ENCODE measurements at regions not wholly inside any gene's neighbourhood (a gene's known extent, or its start where the extent isn't known, plus 50 kb on each side); places are given as distances from the start of the nearest gene placed in this dataset.

- Histone ChIP-seq H2AFZ (ENCODE audit: low read depth, low read length, severe bottlenecking) (no peak overlapping the region), H3F3A (ENCODE audit: insufficient read depth) (no peaks in the 10 kb centered on the region), H3K9ac (ENCODE audit: low read length) (no peak overlapping the region), H3K9me2 (replicated peaks; ENCODE audit: insufficient read depth, low read length) (no peaks in the 10 kb centered on the region; the same call in 1 of the 2 replicates), H3K4me3 (ENCODE audit: insufficient read depth, low read length, poor library complexity, severe bottlenecking) (no peak overlapping the region), H3K36me3 (ENCODE audit: low read length) (no peaks in the 10 kb centered on the region), H3K4me2 (ENCODE audit: low read depth, low read length, poor library complexity, severe bottlenecking) (no peak overlapping the region), H4K20me1 (ENCODE audit: low read depth, low read length) (no peaks in the 10 kb centered on the region), H3K27me3 (ENCODE audit: low read length) (no peaks in the 10 kb centered on the region), H3K79me2 (ENCODE audit: insufficient read depth, low read length) (no peaks in the 10 kb centered on the region), H3K9me3 (ENCODE audit: insufficient read depth, low read length) (no peaks in the 10 kb centered on the region), H3K27ac (ENCODE audit: low read depth, low read length) (no peak overlapping the region)
- no peak for TF ChIP-seq CTCF (IDR thresholded peaks at IDR 0.05; ENCODE audit: insufficient read depth, low read length, poor library complexity, severe bottlenecking)
- TF ChIP-seq EZH2phosphoT487 (conservative IDR thresholded peaks at IDR 0.05; ENCODE audit: low read length): no peak
Measured at GRCh38 chr6:71139249-71139648, 149.4 kb upstream of the OGFRL1 start.

- TF ChIP-seq CTCF (IDR thresholded peaks at IDR 0.05; ENCODE audit: insufficient read depth, low read length, poor library complexity, severe bottlenecking) (no peak), EZH2phosphoT487 (conservative IDR thresholded peaks at IDR 0.05; ENCODE audit: low read length) (no peak)
- Histone ChIP-seq H3K27ac (ENCODE audit: low read depth, low read length) (no peak overlapping the region), H3K9ac (ENCODE audit: low read length) (no peak overlapping the region), H3K27me3 (ENCODE audit: low read length) (no peaks in the 10 kb centered on the region), H3K4me3 (ENCODE audit: insufficient read depth, low read length, poor library complexity, severe bottlenecking) (no peak overlapping the region), H3K79me2 (ENCODE audit: insufficient read depth, low read length) (no peaks in the 10 kb centered on the region), H3F3A (ENCODE audit: insufficient read depth) (no peaks in the 10 kb centered on the region), H2AFZ (ENCODE audit: low read depth, low read length, severe bottlenecking) (no peak overlapping the region), H3K9me3 (ENCODE audit: insufficient read depth, low read length) (no peaks in the 10 kb centered on the region), H3K9me2 (replicated peaks; ENCODE audit: insufficient read depth, low read length) (no peaks in the 10 kb centered on the region), H3K4me2 (ENCODE audit: low read depth, low read length, poor library complexity, severe bottlenecking) (no peak overlapping the region), H3K36me3 (ENCODE audit: low read length) (no peaks in the 10 kb centered on the region), H4K20me1 (ENCODE audit: low read depth, low read length) (no peaks in the 10 kb centered on the region)
Measured at GRCh38 chr6:71153755-71154325, 134.8 kb upstream of the OGFRL1 start.

GRCh38 chr6:71157345-71157744, 131.3 kb upstream of the OGFRL1 start:
- H2AFZ ChIP-seq (ENCODE audit: low read depth, low read length, severe bottlenecking): no peak overlapping the region
- no peaks in the 10 kb centered on the region for H3F3A ChIP-seq (ENCODE audit: insufficient read depth)
- H3K4me2 ChIP-seq (ENCODE audit: low read depth, low read length, poor library complexity, severe bottlenecking): no peak overlapping the region
- no peak overlapping the region for H3K9ac ChIP-seq (ENCODE audit: low read length)
- H3K9me2 ChIP-seq (replicated peaks; ENCODE audit: insufficient read depth, low read length): no peaks in the 10 kb centered on the region
- no peaks in the 10 kb centered on the region for H3K9me3 ChIP-seq (ENCODE audit: insufficient read depth, low read length)
- H3K27me3 ChIP-seq (ENCODE audit: low read length): no peaks in the 10 kb centered on the region
- no peaks in the 10 kb centered on the region for H3K79me2 ChIP-seq (ENCODE audit: insufficient read depth, low read length)
- H4K20me1 ChIP-seq (ENCODE audit: low read depth, low read length): no peaks in the 10 kb centered on the region
- no peaks in the 10 kb centered on the region for H3K36me3 ChIP-seq (ENCODE audit: low read length)
- H3K4me3 ChIP-seq (ENCODE audit: insufficient read depth, low read length, poor library complexity, severe bottlenecking): no peak overlapping the region
- H3K27ac ChIP-seq (ENCODE audit: low read depth, low read length): no peak overlapping the region
- TF ChIP-seq EZH2phosphoT487 (conservative IDR thresholded peaks at IDR 0.05; ENCODE audit: low read length) (no peak), CTCF (IDR thresholded peaks at IDR 0.05; ENCODE audit: insufficient read depth, low read length, poor library complexity, severe bottlenecking) (no peak)

All from SU-DHL-6 (cell line).